GM12891 (cell line): ENCODE measurements at regions not wholly inside any gene's neighbourhood (a gene's known extent, or its start where the extent isn't known, plus 50 kb on each side); places are given as distances from the start of the nearest gene placed in this dataset.

Source experiments
- DNase-seq: peaks from one replicate; pipeline ENCODE4 v3.0.0; 2011; ENCODE audit warnings: low spot score; ENCODE audit not compliant: insufficient read length
- FAIRE-seq: peaks from 2 replicates; lab custom pipeline; 2011; peaks lifted over from hg19 to GRCh38; lab: Jason Lieb, UNC
- PAX5 ChIP-seq: IDR thresholded peaks from 2 replicates; pipeline ENCODE4 v1.6.1; 2011; ENCODE audit warnings: low read length, moderate library complexity, mild to moderate bottlenecking; ENCODE audit not compliant: insufficient read depth, severe bottlenecking
- POLR2A ChIP-seq: IDR thresholded peaks from 2 replicates; pipeline ENCODE4 v1.6.1; 2011; ENCODE audit warnings: low read depth, low read length, control low read depth
- POLR2AphosphoS5 ChIP-seq: IDR thresholded peaks from 2 replicates; pipeline ENCODE4 v1.6.1; 2011; ENCODE audit warnings: low read depth, low read length, control low read depth
- POU2F2 ChIP-seq: IDR thresholded peaks from 2 replicates; pipeline ENCODE4 v1.6.1; 2011; ENCODE audit warnings: low read depth, mild to moderate bottlenecking, control low read depth, low read length, moderate library complexity
- SPI1 ChIP-seq: IDR thresholded peaks from 2 replicates; pipeline ENCODE4 v1.6.1; 2011; ENCODE audit warnings: low read depth, low read length, control low read depth
- TAF1 ChIP-seq: IDR thresholded peaks from 2 replicates; pipeline ENCODE4 v1.6.1; 2011; ENCODE audit warnings: low read depth, low read length, control low read depth

DNA sequence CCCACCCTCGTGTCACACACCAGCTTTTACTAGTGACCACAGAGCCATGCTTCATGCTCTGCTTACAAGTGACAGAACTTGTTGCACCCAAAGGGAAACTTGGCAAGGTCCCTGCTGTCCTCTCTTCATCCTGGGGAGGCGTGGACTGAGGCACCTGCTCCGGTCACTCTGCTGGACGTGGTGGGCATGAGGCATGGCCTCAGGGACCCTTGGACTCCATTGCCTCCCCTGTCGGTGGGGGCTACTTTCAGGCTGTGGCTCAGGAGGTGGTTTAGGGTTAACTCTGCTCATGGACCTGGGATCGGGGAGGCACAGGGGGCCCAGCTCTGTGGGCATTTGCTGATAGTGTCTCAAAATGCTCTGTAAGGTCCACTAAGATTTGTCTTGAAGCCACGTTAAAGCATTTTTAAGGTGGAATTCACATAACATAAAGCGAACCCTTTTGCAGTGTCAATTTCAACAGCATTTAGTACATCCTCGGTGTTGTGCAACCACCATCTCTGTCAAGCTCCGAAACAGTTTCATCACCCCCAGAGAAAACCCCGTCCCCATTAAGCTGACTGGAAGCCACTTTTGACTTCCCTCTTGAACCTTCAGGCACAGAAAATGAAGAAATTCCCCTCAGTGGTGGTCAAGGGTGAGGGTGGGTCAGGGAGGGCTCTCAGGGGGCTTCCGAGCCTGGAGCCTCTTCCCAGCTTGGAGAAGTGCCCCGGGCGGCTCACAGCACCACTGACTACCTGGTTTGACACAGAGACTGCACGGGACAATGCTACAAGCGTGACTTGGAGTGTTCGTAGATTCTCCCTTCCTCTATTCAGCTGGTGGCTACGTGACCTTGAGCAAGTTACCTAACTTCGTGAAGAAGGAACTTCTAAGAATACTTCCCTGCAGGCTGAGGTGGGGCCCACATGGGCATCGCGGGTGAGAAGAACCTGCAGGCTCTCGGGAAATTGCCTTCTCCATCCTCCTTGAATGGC, 100.0 kb upstream of the HDAC4 start:
- no peak for DNase-seq
- FAIRE-seq, result no peak
- TF ChIP-seq SPI1 (no peak), POLR2AphosphoS5 (no peak), POU2F2 (no peak), TAF1 (no peak), PAX5 (no peak), POLR2A (no peak)

DNA sequence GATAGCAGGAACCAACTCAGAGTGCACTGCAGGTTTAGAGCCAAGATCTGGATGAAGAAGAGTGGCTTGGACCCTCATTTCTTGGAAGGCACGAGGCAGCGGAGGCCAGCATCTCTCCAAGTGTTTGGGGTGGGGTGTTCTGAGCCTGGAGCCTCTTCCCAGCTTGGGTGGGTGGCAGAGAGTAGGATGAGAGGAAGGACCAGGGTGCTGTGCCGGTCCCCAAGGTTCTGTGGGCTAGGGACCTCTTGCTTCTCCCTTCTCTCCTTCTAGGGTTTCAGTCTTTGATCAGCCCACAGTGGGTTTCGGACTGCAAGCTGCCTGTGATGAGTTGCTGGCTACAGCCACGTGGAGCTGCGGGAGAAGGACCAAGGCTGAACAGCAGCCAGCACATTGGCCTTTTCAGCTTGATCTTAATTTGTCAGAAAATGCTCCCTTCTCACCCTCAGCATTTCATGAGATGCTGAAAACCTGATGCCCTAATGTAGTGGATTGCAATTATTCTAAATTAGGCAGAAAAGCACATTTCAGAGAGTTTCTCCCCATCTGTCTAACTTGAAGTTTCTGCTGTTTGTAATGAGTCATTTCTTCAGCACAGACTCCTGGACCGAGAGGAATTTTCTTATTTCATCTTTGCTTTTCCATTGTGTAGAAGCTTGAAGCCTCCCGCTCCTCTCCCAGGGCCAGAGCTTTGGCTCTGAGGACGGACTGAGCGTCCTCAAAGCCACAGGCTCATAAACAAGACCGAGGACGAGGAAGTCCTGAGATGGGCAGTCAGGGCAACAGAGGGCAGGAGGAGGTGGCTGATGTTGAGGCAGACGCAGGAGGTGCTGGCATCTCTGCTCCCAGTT, 99.1 kb upstream of the HDAC4 start:
- DNase-seq (no peak), FAIRE-seq (no peak)
- no peak for TF ChIP-seq POLR2AphosphoS5
- TF ChIP-seq POLR2A, result no peak
- TF ChIP-seq POU2F2, result no peak
- TF ChIP-seq SPI1, result no peak
- TF ChIP-seq TAF1, result no peak
- no peak for TF ChIP-seq PAX5

DNA sequence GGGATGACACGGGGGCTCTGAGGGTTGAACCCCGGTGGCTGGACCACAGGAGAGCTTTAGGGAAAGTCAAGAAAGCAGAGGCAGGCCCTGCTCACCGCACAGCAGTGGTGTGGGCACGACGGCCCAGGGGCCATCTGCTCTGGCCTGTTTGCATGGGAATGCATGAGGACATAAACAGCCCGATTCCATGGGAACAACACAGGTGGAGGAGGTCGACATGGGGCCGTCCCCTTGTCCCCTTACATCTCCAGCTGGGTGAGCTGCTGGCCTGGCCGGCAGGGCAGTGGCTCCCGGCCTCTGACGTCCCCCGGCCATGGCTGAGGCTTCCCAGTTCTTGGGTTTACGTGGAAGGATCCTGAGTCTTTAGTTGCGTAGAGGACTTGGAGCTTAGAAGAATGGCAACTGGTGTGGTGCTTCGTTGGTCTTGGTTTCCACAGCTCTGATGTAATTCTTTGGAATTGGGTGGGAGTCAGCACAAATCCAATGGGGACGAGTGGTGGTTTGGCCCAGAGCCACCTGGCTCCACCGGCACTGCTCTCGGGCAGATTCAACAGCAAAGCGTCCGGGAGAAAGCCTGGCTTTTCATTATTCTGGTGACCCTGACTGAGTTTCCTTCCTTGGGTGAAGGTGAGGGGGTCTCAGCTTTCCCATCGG, 98.3 kb upstream of the HDAC4 start:
- no peak for FAIRE-seq
- DNase-seq, result no peak
- no peak for TF ChIP-seq POLR2A
- TF ChIP-seq POLR2AphosphoS5, result no peak
- TF ChIP-seq TAF1, result no peak
- no peak for TF ChIP-seq PAX5
- TF ChIP-seq POU2F2, result no peak
- no peak for TF ChIP-seq SPI1

DNA sequence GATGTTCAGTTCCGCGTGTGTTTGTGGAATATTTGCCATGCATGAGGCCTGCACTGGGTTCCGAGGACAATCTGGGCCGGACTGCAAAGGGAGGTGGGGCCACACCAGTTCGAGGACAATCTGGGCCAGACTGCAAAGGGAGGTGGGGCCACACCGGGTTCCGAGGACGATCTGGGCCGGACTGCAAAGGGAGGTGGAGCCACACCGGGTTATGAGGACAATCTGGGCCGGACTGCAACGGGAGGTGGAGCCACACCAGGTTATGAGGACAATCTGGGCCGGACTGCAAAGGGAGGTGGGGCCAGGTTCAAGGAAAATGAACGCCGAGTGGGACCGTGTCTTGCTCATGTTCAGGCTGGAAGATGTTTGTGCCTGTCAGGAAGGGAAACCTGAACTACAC, 97.8 kb upstream of the HDAC4 start:
- no peak for TF ChIP-seq POLR2A
- no peak for TF ChIP-seq POLR2AphosphoS5
- TF ChIP-seq POU2F2, result no peak
- no peak for TF ChIP-seq PAX5
- TF ChIP-seq SPI1, result no peak
- no peak for TF ChIP-seq TAF1
- no peak for DNase-seq
- no peak for FAIRE-seq

DNA sequence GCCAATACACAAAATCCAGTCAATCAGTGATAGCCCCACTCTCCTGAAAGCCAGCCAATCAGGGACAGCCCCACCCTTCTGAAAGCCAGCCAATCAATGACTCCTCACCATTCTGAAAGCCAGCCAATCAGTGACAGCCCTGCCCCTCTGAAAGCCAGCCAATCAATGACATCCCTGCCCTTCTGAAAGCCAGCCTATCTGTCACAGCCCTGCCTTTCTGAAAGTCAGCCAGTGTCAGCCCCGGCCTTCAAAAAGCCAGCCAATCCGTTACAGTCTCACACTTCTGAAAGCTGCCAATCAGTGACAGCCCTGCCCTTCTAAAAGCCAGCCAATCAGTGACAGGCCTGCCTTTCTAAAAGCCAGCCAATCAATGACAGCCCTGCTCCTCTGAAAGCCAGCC, 95.9 kb upstream of the HDAC4 start:
- DNase-seq (no peak), FAIRE-seq (no peak)
- no peak for TF ChIP-seq POU2F2
- TF ChIP-seq SPI1, result no peak
- TF ChIP-seq POLR2AphosphoS5, result no peak
- no peak for TF ChIP-seq TAF1
- TF ChIP-seq PAX5, result no peak
- no peak for TF ChIP-seq POLR2A

DNA sequence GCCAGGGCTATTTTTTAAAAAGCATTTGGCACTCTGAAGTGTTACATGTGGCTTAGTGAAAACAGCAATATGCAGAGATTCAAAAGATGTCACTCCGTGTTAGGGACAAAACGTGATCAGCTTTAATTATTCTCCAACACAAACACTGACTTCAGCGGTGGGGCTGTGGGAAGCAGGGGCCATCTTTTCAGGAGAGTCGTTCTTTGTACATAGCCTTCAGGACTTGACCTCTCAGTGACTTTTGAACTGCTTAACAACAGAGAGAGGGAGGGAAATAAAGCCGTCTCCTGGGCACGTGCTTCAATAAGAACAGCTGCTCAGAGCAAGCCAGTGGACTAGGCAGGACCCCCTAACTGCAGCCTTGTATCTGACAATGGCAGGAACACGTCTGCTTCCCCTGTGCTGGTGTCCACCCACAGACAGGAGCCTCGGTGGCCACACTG, 95.0 kb upstream of the HDAC4 start:
- DNase-seq, result no peak
- TF ChIP-seq POLR2A, result no peak
- TF ChIP-seq POLR2AphosphoS5, result no peak
- TF ChIP-seq TAF1, result no peak
- no peak for TF ChIP-seq SPI1
- no peak for FAIRE-seq

DNA sequence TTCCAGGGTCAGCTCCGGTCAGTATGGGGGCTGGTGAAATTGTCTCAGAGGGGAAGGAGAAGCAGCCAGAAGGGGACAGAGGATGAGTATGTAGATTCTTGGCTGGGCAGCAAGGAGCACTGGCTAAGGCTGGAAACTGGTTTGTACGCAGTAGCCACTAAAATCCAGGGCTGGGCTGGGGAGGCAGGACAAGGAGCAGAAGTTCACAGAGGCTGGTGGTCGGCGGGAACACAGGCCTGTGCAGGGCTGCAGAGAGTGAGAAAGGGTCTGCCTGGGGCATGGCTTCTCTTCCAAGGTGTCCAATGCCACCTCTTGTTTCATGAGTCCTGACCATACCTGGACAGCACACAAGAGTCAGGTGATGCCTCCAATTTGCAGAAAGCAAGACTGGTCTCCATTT, 94.4 kb upstream of the HDAC4 start:
- no peak for FAIRE-seq
- DNase-seq, result no peak
- TF ChIP-seq TAF1, result no peak
- no peak for TF ChIP-seq POLR2AphosphoS5

DNA sequence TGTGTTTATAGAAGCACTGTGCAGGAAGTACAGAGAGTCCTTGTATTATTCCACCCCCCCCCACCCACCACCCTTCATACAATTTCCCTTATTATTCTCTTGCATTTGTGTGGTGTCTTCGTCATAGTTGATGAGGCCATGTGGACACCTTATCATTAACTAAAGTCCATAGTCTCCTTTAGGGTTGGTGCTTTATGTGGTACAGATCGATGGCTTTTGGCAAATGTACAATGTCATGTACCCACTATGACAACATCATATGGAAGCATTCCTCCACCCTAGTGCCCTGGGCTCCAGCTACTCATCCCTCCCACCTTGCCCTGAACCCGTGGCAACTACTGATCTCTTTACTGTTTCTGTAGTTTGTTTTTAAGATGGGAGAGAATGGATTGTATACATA, 93.8 kb upstream of the HDAC4 start:
- DNase-seq (no peak), FAIRE-seq (no peak)
- TF ChIP-seq TAF1 (no peak), POLR2AphosphoS5 (no peak)

DNA sequence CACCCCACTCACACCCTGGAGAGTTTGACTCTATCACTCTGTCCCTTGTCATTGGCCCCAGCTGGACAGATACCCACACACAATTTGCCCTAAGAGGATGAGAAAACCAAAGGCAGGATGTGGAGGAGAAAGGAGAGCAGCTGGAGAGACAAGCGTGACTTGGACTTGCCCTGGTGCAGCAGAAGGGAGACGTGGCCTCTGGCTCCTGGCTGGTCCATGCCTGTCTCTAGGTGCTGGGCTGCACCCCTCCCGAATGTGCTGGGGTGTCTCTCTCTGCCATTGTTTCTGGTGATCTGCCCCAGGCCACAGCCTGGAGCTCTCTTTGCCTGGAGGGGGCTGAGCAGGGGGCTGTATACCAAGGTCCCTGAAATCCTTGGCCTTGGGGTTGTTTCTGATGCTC, 88.7 kb upstream of the HDAC4 start:
- TF ChIP-seq POU2F2, result no peak
- FAIRE-seq, result no peak
- no peak for DNase-seq

DNA sequence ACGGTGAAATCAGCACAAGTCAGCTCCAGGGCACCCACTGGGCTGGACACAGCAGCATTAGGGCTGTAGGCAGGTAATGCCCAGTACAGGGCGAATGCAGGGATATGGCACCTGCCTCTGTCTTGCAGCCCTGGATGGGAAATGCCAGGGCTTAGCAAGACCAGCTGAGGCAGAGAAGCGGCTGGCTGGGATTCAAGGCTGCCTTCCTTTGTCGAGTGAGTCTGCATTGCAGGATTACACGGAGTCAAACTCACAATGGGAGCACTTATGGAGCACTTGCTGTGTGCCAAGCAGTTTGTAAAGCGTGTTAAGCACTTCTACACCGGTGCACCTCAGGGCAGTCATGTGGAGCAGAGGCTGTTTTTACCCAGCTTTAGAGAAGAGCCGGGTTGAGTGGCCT, 87.3 kb upstream of the HDAC4 start:
- FAIRE-seq (no peak), DNase-seq (no peak)
- TF ChIP-seq POLR2A (no peak), POU2F2 (no peak), SPI1 (no peak), POLR2AphosphoS5 (no peak), TAF1 (no peak), PAX5 (no peak)
